K562 (cell line): ENCODE measurements at regions not wholly inside any gene's neighbourhood (a gene's known extent, or its start where the extent isn't known, plus 50 kb on each side); places are given as distances from the start of the nearest gene placed in this dataset.

Experiments
- ATAC-seq: fragments of 200-7000 bp; cut with Tn5 transposase; 3 replicates; pipeline ENCODE4 v1.9.1; 2020; ENCODE audit warnings: moderate library complexity
- BruUV-seq: library from RNA; stranded (reverse); fragments of 400-500 nt; replicated peaks from 2 replicates; lab custom pipeline; 2021; lab: Mats Ljungman, UMichigan
- CTCF ChIA-PET: fragments of 300-600 bp; formaldehyde crosslinking; extraction: SDS; loops from one replicate; lab custom pipeline; 2021; ENCODE audit warnings: low intra/inter-chr PET ratio; lab: Yijun Ruan, JAX
- POLR2A ChIA-PET: fragments of 300-600, 350-650 bp; sonication (Branson Sonifier 250); formaldehyde crosslinking; extraction: SDS; loops from one replicate; lab custom pipeline; 2021; ENCODE audit warnings: antibody characterized with exemption, inconsistent platforms; lab: Yijun Ruan, JAX
- DNase-seq, 4 experiments: peaks; one replicate each; pipeline versions ENCODE4 v3.0.0 to v3.0.0-alpha.2; 2011 to 2018; ENCODE audit warnings: low spot score in 3 of 4, mixed read lengths in 3 of 4; ENCODE audit errors: extremely low read depth in 1 of 4
- FAIRE-seq: peaks from 2 replicates; lab custom pipeline; 2011; peaks lifted over from hg19 to GRCh38; lab: Jason Lieb, UNC
- H2AFZ ChIP-seq: 2 replicates; pipeline ENCODE4 v1.6.0; 2011; ENCODE audit warnings: low read depth, low read length, control low read depth, inconsistent platforms
- H3K27ac ChIP-seq: fragments of 200-600 bp; 3 replicates; pipeline ENCODE4 v1.8.0; 2011; ENCODE audit warnings: low read depth, mild to moderate bottlenecking, control low read depth, inconsistent platforms, low read length, moderate library complexity, mixed read lengths; ENCODE audit errors: extremely low read depth
- H3K27me3 ChIP-seq, 2 experiments: fragments of 300-600 bp in 1 of 2; 2 replicates in 1 of 2; 3 replicates in 1 of 2; pipeline versions ENCODE4 v1.6.0 to v1.8.0; 2011; ENCODE audit warnings: inconsistent platforms in 2 of 2, low read length in 2 of 2, mild to moderate bottlenecking in 1 of 2, mixed read lengths in 1 of 2, moderate library complexity in 1 of 2; ENCODE audit not compliant: control insufficient read depth in 2 of 2, insufficient read depth in 2 of 2
- H3K36me3 ChIP-seq: fragments of 300-600 bp; 3 replicates; pipeline ENCODE4 v1.8.0; 2011; ENCODE audit warnings: mild to moderate bottlenecking, low read length, inconsistent platforms; ENCODE audit not compliant: control insufficient read depth, insufficient read depth
- H3K4me1 ChIP-seq, 2 experiments: fragments of 200-600 bp in 1 of 2; replicated peaks in 1 of 2; 2 replicates in 1 of 2; 3 replicates in 1 of 2; pipeline versions ENCODE4 v1.5.1 to v1.8.0; 2011; ENCODE audit warnings: inconsistent platforms in 2 of 2, low read length in 2 of 2, mild to moderate bottlenecking in 1 of 2, mixed read lengths in 1 of 2, moderate library complexity in 1 of 2; ENCODE audit not compliant: control insufficient read depth in 2 of 2, insufficient read depth in 2 of 2
- H3K4me2 ChIP-seq: 2 replicates; pipeline ENCODE4 v1.6.1; 2011; ENCODE audit warnings: low read length, control low read depth, inconsistent platforms, mixed read lengths; ENCODE audit not compliant: insufficient read depth
- H3K4me3 ChIP-seq: fragments of 200-600 bp; sonication (generic), shearing (Covaris generic); 2 replicates; pipeline ENCODE4 v1.5.1; 2016; ENCODE audit warnings: control low read depth, inconsistent platforms
- H3K79me2 ChIP-seq: fragments of 200-600 bp; 3 replicates; pipeline ENCODE4 v1.8.0; 2011; ENCODE audit warnings: low read length, inconsistent platforms; ENCODE audit not compliant: control insufficient read depth, insufficient read depth
- H3K9ac ChIP-seq, 2 experiments: 2 replicates each; pipeline versions ENCODE4 v1.6.0 to v1.6.1; 2011; ENCODE audit warnings: low read depth in 2 of 2, low read length in 2 of 2, control low read depth in 1 of 2, inconsistent platforms in 1 of 2, mild to moderate bottlenecking in 1 of 2, mixed read lengths in 1 of 2; ENCODE audit not compliant: insufficient read depth in 1 of 2
- H3K9me1 ChIP-seq: one replicate; pipeline ENCODE4 v1.6.0; 2011; ENCODE audit warnings: inconsistent platforms, mild to moderate bottlenecking, low read length, moderate library complexity; ENCODE audit not compliant: control insufficient read depth, insufficient read depth
- H3K9me3 ChIP-seq: replicated peaks from 2 replicates; pipeline ENCODE4 v1.5.1; 2011; ENCODE audit warnings: low read depth, low read length, inconsistent platforms; ENCODE audit not compliant: control insufficient read depth, insufficient read depth
- H4K20me1 ChIP-seq: replicated peaks from 2 replicates; pipeline ENCODE4 v1.6.1; 2011; ENCODE audit warnings: low read length, inconsistent platforms, mixed read lengths; ENCODE audit not compliant: control insufficient read depth, insufficient read depth
- E2F3 ChIP-seq: fragments of 250-450 bp; sonication (Bioruptor Pico); IDR thresholded peaks from 2 replicates; pipeline ENCODE4 v1.4.0; 2020; ENCODE audit warnings: mild to moderate bottlenecking
- EGR1 ChIP-seq: fragments of 450-650 bp; conservative IDR thresholded peaks from 2 replicates; pipeline ENCODE4 v1.6.1; 2017; ENCODE audit warnings: mild to moderate bottlenecking
- ETS2 ChIP-seq: IDR thresholded peaks from 2 replicates; pipeline ENCODE4 v1.6.1; 2016; ENCODE audit warnings: borderline replicate concordance, missing genetic modification characterization, mild to moderate bottlenecking, moderate library complexity, missing compliant biosample characterization; ENCODE audit not compliant: poor library complexity, severe bottlenecking
- FIP1L1 ChIP-seq: fragments of 200-400 bp; formaldehyde crosslinking; IDR thresholded peaks from 2 replicates; pipeline ENCODE4 v1.6.1; 2018; ENCODE audit warnings: mild to moderate bottlenecking, low read depth, low read length; ENCODE audit not compliant: poor library complexity, severe bottlenecking
- KAT2B ChIP-seq: IDR thresholded peaks from one replicate; pipeline ENCODE4 v1.6.1; 2012; ENCODE audit warnings: low read depth, mild to moderate bottlenecking, control low read depth, inconsistent platforms, low read length, moderate library complexity
- KAT7 ChIP-seq: sonication (generic); formaldehyde crosslinking; IDR thresholded peaks from 2 replicates; pipeline ENCODE4 v1.8.0; 2022; ENCODE audit warnings: missing genetic modification reagents, mild to moderate bottlenecking, borderline replicate concordance
- KDM2B ChIP-seq: fragments of 250-450 bp; sonication (Bioruptor Pico); IDR thresholded peaks from 2 replicates; pipeline ENCODE4 v1.8.0; 2021; ENCODE audit warnings: mild to moderate bottlenecking, moderate library complexity
- KLF10 ChIP-seq: fragments of 250-450 bp; sonication (Bioruptor Pico); IDR thresholded peaks from 2 replicates; pipeline ENCODE4 v1.6.1; 2021; ENCODE audit warnings: matching md5 sums
- MCM3 ChIP-seq: fragments of 450-650 bp; IDR thresholded peaks from 2 replicates; pipeline ENCODE4 v1.6.1; 2016
- PURB ChIP-seq: sonication (generic); formaldehyde crosslinking; IDR thresholded peaks from 2 replicates; pipeline ENCODE4 v1.9.0; 2021; ENCODE audit warnings: low read depth, mild to moderate bottlenecking, missing genetic modification reagents
- TRIM24 ChIP-seq, 2 experiments: fragments of 450-650 bp; IDR thresholded peaks; 2 replicates each; pipeline ENCODE4 v1.6.1; 2016
- ZC3H8 ChIP-seq: fragments of 450-650 bp; IDR thresholded peaks from 2 replicates; pipeline ENCODE4 v1.6.1; 2017
- WGBS: fragments of 100-300 bp; shearing (Covaris generic); methylation state at CpG from one replicate; pipeline ENCODE4 v1.1.6; 2016; ENCODE audit warnings: low coverage, mixed read lengths; ENCODE audit not compliant: insufficient coverage; ENCODE audit errors: missing lambda C conversion rate; 5-methylcytosine and 5-hydroxymethylcytosine counted together
- in situ Hi-C: fragments of 300-500 bp; cut with MboI; formaldehyde crosslinking; loops from 4 replicates; pipeline ENCODE4 v1.15.0; 2018; ENCODE audit warnings: inconsistent platforms, mixed read lengths
- intact Hi-C: fragments of 100-400 bp; cut with micrococcal nuclease; formaldehyde crosslinking; loops from 2 replicates; pipeline ENCODE4 v1.14.2; 2022
- TF ChIP-seq, protein P1 (sequence below): fragments of 250-450 bp; sonication (Bioruptor Pico); IDR thresholded peaks from 2 replicates; pipeline ENCODE4 v1.5.0; 2022; ENCODE audit warnings: mild to moderate bottlenecking
- TF ChIP-seq, protein P2 (sequence below): fragments of 450-650 bp; formaldehyde crosslinking; IDR thresholded peaks from 2 replicates; pipeline ENCODE4 v1.4.0; 2020; ENCODE audit warnings: mild to moderate bottlenecking, moderate library complexity
- TF ChIP-seq, protein P3 (sequence below): fragments of 250-450 bp; sonication (Bioruptor Pico); IDR thresholded peaks from 2 replicates; pipeline ENCODE4 v1.4.0; 2020
- TF ChIP-seq, protein P4 (sequence below): sonication (generic); formaldehyde crosslinking; IDR thresholded peaks from 2 replicates; pipeline ENCODE4 v1.8.0; 2022; ENCODE audit warnings: mild to moderate bottlenecking, low read depth, missing genetic modification reagents
- TF ChIP-seq, protein P5 (sequence below): sonication (generic); formaldehyde crosslinking; IDR thresholded peaks from 2 replicates; pipeline ENCODE4 v1.8.0; 2022; ENCODE audit warnings: mild to moderate bottlenecking, missing genetic modification reagents

DNA sequence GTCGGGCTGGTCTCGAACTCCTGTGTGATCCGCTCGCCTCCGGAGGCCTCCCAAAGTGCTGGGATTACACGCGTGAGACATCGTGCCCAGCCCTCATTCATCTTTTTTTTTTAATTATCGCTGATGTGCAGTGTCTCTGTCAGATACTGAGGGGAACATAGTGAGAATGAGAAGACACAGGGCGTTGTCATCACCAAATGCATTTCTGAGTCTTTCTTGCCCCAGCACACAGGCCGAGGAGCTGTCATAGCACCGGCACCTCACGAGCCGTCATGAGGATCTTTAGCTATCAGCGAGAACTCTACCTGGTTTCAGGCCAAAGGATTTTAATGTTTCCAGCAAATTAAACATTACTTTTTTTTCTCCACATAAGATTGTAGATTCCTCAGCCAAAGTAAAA is 548.0 kb upstream of the SOX11 start (continued):
- TF ChIP-seq, protein P1, sequence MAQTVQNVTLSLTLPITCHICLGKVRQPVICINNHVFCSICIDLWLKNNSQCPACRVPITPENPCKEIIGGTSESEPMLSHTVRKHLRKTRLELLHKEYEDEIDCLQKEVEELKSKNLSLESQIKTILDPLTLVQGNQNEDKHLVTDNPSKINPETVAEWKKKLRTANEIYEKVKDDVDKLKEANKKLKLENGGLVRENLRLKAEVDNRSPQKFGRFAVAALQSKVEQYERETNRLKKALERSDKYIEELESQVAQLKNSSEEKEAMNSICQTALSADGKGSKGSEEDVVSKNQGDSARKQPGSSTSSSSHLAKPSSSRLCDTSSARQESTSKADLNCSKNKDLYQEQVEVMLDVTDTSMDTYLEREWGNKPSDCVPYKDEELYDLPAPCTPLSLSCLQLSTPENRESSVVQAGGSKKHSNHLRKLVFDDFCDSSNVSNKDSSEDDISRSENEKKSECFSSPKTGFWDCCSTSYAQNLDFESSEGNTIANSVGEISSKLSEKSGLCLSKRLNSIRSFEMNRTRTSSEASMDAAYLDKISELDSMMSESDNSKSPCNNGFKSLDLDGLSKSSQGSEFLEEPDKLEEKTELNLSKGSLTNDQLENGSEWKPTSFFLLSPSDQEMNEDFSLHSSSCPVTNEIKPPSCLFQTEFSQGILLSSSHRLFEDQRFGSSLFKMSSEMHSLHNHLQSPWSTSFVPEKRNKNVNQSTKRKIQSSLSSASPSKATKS (CRISPR knock-in tag) = no peak
- TF ChIP-seq PURB (no peak), FIP1L1 (no peak), EGR1 (no peak), E2F3 (CRISPR knock-in tag) (no peak)

DNA sequence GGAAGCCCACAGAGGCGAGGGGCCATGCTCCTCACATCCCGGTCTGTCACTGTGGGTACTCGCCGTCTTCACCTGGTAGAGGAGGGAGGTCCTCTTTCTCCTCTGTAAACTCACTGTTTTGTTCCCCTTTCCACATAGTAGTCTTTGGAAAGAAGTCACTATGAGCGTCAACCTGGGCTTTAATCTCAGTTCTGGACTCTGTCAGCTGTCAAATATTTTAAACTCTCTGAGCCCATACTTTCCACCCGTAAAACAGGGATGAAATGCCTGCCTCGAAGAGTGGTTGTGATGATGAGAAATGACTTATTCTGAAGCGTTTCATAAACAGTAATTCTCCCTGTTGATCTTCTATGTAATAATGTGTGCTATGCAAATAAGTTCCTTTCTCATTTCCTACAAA is 547.1 kb upstream of the SOX11 start:
- no peak overlapping the region for H3K4me2 ChIP-seq
- ChIA-PET POLR2A (no interaction called here), CTCF (no interaction called here)
- BruUV-seq = no TSS peak
- no peak overlapping the region for H3K9ac ChIP-seq
- no peaks in the 10 kb centered on the region for H3K79me2 ChIP-seq
- no peak for FAIRE-seq
- intact Hi-C loops = no loop called here
- no peak overlapping the region for H3K27ac ChIP-seq
- no peaks in the 10 kb centered on the region for H3K36me3 ChIP-seq
- no peaks in the 10 kb centered on the region for H4K20me1 ChIP-seq
- no peaks in the 10 kb centered on the region for H3K27me3 ChIP-seq
- H3K9me3 ChIP-seq = no peaks in the 10 kb centered on the region
- no peaks in the 10 kb centered on the region for H3K4me1 ChIP-seq
- H3K4me3 ChIP-seq = no peak overlapping the region
- H2AFZ ChIP-seq = no peak overlapping the region
- H3K9me1 ChIP-seq = no peaks in the 10 kb centered on the region
- in situ Hi-C loops = no loop called here
- ATAC-seq = no peak
- no peak for DNase-seq
- WGBS = 0% methylated on average over 7 of the region's 8 CpGs
- TF ChIP-seq MCM3 (no peak), KAT7 (CRISPR knock-in tag) (no peak), ZC3H8 (no peak), KDM2B (CRISPR knock-in tag) (no peak), KLF10 (CRISPR knock-in tag) (no peak), KAT2B (no peak), TRIM24 (IDR thresholded peaks at IDR 0.05) (no peak), ETS2 (tag) (no peak)
- TF ChIP-seq, protein P2, sequence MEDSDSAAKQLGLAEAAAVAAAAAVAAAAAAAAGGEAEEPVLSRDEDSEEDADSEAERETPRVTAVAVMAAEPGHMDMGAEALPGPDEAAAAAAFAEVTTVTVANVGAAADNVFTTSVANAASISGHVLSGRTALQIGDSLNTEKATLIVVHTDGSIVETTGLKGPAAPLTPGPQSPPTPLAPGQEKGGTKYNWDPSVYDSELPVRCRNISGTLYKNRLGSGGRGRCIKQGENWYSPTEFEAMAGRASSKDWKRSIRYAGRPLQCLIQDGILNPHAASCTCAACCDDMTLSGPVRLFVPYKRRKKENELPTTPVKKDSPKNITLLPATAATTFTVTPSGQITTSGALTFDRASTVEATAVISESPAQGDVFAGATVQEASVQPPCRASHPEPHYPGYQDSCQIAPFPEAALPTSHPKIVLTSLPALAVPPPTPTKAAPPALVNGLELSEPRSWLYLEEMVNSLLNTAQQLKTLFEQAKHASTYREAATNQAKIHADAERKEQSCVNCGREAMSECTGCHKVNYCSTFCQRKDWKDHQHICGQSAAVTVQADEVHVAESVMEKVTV = no peak
- TF ChIP-seq, protein P3, sequence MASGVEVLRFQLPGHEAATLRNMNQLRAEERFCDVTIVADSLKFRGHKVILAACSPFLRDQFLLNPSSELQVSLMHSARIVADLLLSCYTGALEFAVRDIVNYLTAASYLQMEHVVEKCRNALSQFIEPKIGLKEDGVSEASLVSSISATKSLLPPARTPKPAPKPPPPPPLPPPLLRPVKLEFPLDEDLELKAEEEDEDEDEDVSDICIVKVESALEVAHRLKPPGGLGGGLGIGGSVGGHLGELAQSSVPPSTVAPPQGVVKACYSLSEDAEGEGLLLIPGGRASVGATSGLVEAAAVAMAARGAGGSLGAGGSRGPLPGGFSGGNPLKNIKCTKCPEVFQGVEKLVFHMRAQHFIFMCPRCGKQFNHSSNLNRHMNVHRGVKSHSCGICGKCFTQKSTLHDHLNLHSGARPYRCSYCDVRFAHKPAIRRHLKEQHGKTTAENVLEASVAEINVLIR (CRISPR knock-in tag) = no peak
- TF ChIP-seq, protein P4, sequence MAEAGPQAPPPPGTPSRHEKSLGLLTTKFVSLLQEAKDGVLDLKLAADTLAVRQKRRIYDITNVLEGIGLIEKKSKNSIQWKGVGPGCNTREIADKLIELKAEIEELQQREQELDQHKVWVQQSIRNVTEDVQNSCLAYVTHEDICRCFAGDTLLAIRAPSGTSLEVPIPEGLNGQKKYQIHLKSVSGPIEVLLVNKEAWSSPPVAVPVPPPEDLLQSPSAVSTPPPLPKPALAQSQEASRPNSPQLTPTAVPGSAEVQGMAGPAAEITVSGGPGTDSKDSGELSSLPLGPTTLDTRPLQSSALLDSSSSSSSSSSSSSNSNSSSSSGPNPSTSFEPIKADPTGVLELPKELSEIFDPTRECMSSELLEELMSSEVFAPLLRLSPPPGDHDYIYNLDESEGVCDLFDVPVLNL (CRISPR knock-in tag) = no peak
- TF ChIP-seq, protein P5, sequence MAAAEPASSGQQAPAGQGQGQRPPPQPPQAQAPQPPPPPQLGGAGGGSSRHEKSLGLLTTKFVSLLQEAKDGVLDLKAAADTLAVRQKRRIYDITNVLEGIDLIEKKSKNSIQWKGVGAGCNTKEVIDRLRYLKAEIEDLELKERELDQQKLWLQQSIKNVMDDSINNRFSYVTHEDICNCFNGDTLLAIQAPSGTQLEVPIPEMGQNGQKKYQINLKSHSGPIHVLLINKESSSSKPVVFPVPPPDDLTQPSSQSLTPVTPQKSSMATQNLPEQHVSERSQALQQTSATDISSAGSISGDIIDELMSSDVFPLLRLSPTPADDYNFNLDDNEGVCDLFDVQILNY (CRISPR knock-in tag) = no peak
